GM21717 (cell line): ENCODE measurements at regions not wholly inside any gene's neighbourhood (a gene's known extent, or its start where the extent isn't known, plus 50 kb on each side); places are given as distances from the start of the nearest gene placed in this dataset.

Experiments
- ATAC-seq: cut with Tn5 transposase; IDR thresholded peaks from one replicate; pipeline ENCODE4 v1.9.1; 2021; ENCODE audit warnings: mild to moderate bottlenecking, moderate library complexity; ENCODE audit not compliant: unreplicated experiment

DNA sequence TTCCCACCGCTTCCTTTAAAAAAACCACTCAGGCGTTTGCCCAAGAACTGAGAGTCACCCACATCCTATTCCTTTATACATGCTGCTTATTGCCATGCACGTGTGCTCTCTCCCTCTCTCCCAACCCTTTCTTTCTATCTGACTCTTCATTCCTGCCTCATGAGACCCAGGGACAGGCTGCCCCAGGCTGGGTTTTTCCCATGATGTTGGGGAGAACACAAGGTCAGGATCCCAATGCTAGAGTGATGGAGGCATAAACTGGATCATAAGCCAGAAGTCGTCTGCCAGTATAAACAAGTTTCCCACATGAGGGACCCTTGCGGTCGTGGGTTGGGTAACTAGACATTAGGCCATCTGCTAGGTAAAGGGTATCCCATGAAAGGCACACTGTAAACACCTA lies 64.9 kb downstream of the CD2 start:
- no peak for ATAC-seq

DNA sequence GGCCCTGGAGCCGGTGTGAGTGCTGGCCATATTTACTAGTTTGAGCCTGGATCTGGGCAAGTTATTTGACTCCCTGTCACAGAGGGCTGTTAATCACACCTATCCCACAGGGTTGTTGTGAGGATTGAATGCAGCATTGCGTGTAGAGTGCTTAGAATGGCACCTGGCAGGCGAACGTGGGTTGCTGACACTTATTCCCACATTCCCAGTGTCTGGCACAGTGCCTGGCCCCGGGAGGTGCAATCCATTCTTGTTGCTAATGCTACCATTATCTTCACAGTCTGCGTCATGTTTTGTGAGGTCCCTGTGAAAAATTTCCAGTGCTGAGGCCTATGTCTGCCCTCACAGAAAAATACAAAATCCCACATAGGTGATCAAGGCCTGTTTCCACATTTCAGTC lies 66.1 kb downstream of the CD2 start:
- ATAC-seq = no peak

DNA sequence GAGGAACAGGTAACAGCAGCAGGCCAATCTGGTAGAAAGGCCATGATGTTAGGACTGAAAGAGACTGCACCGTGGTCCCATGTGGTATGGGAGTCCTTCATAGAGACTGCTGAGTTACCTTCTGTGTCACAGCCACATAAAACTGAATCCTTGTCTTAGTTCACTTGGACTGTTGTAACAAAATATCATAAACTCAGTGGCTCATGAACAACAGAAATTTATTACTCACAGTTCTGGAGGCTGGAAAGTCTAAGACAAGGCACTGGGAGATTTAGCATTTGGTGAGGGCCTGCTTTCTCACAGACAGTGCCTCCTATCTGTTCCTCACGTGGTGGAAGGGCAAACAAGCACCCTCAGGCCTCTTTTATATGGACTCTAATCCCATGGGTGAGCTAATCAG lies 67.5 kb downstream of the CD2 start:
- no peak for ATAC-seq

DNA sequence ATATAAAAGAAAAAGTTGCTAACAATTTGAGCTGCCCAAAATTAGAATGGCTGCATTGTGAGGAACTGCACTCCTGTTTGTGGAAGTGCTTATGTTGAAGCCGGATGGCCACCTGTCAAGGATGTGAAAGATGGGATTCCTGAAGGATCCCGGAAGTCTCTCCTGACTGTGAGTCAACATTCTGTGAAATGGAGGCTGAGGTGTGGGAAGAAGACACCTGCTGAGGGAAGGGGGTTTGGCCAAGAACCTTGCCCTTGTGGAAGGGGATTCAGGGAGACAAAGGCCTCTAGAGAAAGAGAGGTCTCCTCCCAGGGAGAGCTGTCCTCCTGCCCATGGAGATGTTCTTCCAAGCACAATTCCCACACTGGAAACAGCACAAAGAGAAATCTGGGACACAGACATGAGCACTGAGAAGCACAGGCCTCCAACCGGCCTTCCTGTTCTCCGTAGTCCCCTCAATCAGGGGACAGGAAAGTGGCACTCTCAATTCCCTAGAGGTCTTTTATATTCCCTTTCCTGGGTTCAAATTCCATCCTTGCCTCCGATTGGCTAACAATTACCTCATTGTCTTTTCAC lies 70.5 kb downstream of the CD2 start:
- ATAC-seq = no peak

DNA sequence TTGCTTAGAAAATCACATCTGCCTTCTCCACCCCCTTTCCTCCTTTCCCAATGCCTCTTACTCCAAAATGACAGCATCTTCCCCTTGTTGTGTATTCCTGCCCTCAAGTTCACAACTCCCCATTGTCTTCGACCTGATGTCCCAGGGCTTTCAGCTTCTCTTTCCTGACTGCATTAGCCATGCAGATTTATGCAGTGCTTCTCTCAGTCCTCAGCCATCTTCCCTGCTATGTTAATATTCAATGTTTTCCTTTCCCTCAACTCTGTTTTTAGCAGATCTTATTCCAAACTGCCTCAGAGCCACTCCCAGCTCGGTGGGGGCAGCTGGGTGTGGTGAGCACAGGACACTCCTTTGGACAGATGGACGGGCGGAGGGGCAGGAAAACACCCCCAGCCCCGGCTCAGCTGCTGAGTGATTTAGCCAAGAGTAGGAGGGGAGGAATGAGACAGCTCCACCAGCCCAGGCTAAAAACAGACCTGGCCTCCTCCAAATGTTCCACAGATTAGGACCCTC lies 71.0 kb downstream of the CD2 start:
- no peak for ATAC-seq

DNA sequence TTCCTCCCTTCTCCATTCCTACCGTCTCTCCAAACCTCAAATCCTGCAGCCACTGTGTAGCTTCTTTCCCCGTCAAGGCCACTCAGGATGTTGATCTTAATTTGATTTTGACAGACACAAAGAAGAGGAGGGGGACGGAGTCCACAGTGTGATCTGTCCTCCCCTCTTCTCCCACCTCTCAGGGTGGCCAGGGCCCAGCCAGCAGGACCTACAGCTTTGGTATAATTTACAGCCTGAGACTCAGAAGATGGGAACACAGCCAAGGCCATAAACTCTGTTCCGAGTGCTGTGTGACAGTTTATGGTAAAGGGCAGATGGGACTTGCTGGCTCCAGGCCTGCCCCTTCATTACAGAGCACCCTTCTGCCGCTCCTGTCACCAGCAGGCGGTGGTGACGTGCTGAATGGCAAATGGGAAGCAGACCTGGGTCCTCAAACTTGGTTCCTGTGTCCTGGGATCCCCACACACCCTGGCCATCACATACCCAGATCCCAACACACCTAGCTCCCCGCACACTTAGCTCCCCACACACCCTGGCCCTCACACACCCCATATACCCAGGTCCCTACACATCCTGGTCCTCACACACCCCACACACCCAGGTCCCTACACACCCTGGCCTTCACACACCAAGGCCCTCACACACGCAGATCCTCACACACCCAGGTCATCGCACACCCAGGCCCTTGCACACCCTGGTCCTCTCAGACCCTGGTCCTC lies 71.6 kb downstream of the CD2 start:
- no peak for ATAC-seq

DNA sequence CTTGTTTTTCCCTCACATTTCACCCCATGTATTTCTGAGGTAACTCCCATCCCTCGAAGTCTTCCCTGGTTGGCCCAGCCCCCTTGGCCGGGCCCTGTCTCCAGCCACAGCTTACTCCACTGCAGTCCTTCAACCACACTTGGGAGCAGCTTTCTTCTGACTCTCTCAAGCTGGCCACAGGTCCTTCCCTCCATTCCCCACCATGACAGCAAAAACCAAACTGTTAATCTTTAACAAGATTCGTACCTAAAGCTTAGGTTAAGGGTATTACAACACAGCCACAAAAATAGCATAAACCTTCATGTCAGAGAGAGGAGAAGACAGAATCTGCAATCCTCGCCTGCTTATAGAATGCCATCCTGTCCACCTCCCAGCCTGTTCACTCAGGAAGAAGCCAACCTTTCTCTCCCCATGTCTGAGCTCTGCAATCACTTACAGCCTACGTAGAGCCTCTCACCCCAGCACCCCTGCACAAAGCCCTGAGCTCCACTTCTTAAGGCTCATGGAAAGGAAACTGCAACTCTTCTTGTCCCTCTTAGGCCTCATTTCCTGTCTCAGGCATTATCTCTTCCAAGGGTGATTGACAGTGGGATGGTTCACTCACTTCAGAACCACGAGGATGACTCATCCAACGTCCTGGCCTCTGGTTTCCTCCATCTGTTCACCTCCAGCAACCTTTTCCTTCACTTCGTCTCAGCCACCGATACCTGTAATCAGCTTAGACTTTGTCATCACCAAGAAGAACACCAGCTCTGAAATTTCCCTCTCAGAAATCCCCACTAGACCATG lies 72.8 kb downstream of the CD2 start:
- ATAC-seq = peak; percentile 79

DNA sequence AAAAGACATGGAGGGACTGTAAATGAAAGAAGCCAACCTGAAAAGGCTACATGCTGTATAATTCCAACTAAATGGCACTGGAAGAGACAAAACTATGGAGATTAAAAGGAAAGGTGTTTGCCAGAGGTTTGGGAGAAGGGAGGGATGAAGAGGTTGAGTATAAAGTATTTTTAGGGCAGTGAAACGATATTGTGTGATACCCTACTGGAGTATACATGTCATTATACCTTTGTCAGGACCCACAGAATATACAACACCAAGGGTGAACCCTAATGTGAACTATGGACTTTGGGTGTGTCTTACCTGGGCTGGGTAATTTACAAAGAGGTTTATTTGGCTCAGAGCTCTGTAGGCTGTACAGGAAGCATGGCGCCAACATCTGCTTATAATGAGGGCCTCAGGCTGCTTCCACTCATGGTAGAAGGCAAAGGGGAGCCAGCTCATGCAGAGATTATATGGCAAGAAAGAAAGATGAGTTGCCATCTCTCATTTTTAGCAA lies 73.4 kb downstream of the CD2 start:
- no peak for ATAC-seq

DNA sequence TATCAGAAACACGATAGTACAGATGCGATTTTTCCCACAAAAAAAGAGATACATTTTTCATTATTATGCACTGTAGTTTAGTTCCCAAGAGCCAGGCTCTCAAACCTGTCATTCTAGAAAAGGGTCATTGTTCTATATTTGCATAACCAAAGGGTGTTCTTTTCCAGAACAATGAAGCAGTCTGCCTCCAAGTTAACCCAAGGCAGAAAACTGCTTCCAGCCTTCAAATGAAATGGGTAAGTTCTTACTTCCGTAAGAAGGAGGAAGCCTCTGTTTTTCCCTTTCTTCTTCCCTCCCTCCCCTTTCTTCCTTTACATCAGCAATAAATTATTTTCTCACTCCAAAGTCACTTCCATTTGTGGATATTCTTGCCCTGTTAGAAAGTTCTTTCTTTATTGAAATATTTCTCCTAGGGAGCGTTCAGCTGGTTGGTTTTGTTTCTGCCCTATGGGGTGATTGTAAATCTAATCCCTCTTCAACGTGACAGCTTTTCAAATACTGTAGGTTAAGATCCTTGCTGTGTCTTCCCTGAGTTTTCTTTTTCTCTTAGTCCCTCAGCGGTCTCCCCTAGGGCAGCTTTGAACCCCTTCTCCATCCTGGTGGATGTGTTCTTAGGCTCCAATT lies 77.3 kb upstream of the PTGFRN start:
- no peak for ATAC-seq

DNA sequence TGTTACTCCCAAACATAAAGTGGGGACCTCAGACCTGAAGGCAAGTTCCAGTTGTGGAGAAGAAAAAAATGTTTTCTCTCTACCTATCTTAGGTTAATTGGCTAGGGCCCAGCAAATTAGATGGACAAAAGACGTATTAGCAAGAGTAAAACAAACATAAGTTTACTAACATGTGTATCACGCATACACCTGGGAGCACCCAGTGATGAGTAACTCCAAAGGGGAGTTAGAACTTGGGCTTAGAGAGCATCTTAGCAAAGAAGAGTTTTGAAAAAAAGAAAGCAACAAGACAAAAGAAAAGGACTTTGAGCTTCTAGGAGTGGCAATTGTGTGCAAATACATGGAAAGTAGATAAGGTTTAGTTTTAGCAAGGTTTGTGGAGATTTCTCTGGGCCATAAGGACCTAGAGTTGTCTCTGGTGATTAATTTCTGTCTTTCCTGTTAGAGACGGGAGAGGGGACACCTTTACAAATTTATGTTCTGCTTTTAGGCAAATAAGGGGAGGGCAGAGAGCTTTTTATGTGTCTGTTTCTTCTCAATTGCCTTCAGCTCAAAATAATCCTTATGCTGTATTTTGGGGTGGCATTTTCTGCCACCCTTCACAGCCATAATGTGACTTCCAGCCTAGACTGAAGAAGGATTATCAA lies 76.7 kb upstream of the PTGFRN start:
- ATAC-seq = no peak

DNA sequence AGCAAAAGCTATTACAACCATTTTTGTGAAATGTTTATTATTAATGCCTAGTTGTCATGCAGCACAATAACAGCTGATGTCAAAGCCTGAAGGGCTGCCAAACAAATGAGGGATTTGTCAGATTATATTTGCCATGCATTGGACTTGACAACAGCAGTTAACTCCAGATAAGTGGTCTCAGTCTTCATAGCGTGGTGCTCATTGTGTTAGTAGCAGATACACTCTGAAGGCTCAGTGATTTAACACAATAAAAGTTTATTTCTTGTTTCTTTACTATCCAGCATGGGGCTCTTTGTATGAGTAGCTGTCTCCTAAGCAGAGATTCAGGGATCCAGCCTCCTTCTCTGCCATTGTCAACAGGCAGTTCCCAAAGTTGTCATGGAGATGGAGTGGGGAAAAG lies 76.0 kb upstream of the PTGFRN start:
- ATAC-seq = no peak

DNA sequence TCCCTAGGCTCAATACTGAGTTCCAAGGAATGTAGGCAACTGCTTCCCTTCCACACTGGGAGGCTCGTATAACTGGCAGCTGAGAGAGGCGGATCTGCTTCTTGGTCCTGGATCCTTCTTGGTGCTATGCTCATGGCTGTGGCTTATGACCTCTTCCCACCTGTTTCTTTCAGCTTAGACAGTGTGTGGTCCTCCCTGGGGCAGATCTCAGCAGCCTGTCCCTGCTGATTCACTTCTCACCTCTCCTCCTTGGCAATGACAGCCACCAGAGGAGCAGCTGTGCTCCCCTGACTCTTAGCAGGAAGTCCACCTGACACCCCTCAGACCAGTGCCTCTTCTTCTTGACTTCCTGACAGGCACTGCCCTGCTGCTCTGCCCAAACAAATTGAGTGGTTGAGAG lies 75.1 kb upstream of the PTGFRN start:
- ATAC-seq = no peak

DNA sequence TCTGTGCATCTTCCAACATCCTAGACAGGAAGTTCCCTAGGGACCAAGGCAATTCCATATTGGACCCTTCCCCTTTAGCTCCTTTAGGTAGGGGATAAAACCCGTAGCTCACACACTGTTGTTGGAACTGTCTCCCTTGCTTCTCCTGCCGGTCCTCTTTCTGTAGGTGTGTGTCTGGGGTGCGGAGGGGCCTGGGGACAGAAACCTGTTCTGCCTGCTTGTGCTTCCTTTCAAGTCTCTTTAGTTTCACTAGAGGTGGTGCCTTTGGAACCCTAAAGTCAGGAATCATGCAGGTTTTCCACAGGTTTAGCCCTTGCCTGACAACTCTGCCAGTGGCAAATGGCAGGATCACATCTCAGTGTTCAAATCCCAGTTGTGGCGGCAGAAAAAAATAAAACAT lies 74.6 kb upstream of the PTGFRN start:
- no peak for ATAC-seq

DNA sequence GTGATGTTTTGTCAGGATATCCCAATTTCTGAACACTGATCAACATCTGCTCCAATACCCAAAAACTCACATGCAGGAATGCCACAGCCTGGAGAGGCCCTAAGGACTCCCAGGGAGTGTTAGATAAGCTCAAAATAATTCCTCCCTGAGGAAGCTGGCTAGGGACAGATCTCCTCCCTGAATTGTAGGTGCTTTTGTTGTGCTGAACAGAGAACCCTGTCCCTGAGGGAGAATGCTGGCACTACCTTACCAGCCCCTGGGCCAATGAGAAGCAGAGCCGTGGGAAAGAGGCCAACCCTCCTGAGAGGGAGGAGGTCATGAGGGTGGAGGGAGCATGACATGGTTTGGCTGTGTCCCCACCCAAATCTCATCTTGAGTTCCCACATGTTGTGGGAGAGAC lies 73.6 kb upstream of the PTGFRN start:
- ATAC-seq = no peak

DNA sequence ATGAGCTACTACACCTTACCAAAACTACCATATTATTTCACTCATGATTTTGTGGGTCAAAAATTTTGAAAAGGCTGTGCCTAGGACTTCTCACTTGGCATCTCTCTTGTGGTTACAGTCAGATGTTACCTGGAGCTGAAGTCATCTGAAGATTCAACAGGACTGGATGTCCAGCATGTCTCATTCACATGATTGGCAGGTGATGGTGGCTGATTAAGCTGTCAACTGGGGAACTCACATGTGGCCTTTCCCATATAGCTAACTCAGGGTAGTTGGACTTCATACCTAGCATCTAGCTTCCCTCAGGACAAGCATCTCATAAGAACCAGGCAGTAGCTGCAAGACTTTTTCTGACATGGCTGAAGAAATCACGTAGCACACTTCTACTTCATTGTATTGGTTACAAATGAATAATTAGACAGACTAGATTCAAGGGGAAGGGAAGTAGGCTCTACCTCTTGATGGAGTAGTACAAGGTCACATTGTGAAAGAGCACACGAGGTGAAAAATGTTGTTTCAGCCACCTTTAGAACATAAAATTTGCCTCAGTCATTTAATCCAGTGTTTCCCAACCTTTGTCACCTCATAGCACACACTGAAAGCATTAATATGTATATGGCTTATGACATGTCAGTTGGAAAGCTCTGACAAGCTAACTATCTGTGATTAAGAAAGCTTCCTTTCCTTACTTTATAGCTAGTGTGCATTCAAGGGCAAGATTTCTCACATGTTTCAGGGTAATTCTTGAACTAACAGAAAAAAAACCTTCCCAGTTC lies 68.0 kb upstream of the PTGFRN start:
- ATAC-seq = no peak

DNA sequence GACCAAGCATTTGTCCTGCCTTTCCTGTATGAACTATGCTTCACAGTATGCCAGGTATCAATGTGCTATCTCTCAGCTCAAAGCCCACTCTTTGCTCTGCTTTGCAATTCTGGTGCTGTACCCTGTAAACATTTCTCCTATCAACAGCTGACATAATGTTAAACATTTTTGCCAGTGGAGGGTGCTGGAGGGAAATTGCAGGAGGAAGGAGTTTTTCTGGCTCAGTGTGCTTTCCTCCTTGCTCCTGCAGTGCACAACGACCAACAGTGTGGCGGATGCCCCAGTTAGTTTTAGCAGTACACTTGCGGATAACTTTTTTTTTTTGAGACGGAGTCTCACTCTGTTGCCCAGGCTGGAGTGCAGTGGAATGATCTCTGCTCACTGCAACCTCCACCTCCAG lies 67.1 kb upstream of the PTGFRN start:
- ATAC-seq = no peak

DNA sequence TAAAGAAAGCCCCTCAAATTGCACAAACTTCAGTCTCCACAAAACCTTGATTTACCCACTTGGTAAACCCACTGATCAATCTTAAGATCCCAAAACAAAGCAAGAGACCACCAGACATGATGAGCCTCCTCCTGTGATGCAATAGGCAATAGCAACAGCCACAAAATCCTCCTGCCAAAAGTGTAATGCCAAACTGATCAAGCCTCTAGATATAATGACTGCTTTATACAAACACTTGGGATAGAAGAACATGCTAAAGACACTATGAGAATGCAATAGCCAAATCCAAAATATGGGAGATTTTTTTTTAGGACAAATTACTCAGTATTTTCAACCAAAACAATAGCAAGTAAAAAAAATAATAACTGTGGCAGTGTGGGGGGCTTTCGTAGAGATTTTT lies 64.9 kb upstream of the PTGFRN start:
- ATAC-seq = no peak

DNA sequence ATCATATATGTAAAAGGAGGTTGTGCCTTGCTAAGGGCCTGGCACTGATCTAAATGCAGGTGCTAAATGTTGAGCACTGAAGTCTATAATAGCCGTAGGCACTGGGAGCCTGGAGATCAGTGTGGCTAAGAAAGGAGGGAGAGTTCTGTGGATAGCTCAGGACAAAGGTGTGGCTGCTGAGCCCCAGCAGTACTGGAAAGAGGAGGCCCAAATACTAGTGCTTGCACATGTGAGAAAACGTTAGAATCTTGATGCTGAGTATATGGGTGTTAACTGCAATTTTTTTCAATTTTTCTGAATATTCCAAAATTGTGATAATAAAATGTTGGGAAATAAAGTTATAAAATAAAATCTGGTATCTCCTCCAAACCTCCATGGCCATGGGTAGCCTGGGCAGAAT lies 62.5 kb upstream of the PTGFRN start:
- ATAC-seq = no peak

DNA sequence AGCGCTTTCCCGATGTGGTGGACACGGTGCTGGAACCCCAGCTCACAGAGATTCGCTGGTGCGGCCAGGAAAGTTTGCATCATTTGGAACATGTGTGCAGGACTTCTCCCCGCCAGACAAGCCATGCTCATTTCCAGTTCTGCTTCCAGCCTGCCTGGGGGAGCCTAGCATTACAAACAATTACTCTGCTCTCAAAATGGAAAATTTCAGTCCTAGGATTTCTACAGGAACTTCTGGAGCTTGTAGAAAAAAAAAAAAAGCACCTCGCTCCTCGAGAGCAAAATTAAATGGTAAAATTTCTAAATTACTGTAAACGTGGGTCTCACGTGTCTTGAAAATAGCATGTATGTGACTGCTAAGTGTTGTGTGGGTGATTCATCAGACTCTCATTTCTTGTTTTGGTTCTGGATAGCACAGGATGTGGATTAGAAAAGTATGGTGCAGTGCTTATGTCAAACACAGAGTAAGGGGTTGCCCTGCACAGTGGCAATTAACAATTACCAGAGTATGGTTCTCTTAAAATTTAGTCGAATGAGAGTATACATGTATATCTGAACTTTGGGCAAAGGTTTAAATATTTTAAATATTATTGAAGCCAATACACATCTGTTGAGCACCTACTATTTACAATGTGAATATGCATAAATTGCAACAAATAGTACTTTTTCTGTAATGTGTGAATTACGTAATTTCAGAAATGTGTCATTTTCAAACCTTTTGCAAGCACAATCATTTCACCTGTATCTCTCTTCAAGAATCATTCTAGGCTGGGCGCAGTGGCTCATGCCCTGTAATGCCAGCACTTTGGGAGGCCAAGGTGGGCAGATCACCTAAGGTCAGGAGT lies 61.8 kb upstream of the PTGFRN start:
- no peak for ATAC-seq
